HUES6 (cell line): ENCODE measurements at regions not wholly inside any gene's neighbourhood (a gene's known extent, or its start where the extent isn't known, plus 50 kb on each side); places are given as distances from the start of the nearest gene placed in this dataset.

Source experiments
- H3K27ac ChIP-seq: 2 replicates; pipeline ENCODE4 v1.7.0; 2013; ENCODE audit warnings: low read depth, mild to moderate bottlenecking, low read length, inconsistent platforms
- H3K27me3 ChIP-seq: 2 replicates; pipeline ENCODE4 v1.6.1; 2013; ENCODE audit warnings: low read length; ENCODE audit not compliant: control insufficient read depth, insufficient read depth
- H3K36me3 ChIP-seq: 2 replicates; pipeline ENCODE4 v1.6.1; 2013; ENCODE audit warnings: low read length; ENCODE audit not compliant: control insufficient read depth, insufficient read depth
- H3K4me1 ChIP-seq: 2 replicates; pipeline ENCODE4 v1.6.1; 2013; ENCODE audit warnings: low read length; ENCODE audit not compliant: control insufficient read depth, insufficient read depth
- H3K4me3 ChIP-seq: 2 replicates; pipeline ENCODE4 v1.5.1; 2013; ENCODE audit warnings: low read depth, low read length
- H3K9ac ChIP-seq: one replicate; pipeline ENCODE4 v1.6.1; 2013; ENCODE audit warnings: mild to moderate bottlenecking, low read length
- H3K9me3 ChIP-seq: 2 replicates; pipeline ENCODE4 v1.6.1; 2013; ENCODE audit warnings: low read depth, low read length; ENCODE audit not compliant: control insufficient read depth, insufficient read depth

DNA sequence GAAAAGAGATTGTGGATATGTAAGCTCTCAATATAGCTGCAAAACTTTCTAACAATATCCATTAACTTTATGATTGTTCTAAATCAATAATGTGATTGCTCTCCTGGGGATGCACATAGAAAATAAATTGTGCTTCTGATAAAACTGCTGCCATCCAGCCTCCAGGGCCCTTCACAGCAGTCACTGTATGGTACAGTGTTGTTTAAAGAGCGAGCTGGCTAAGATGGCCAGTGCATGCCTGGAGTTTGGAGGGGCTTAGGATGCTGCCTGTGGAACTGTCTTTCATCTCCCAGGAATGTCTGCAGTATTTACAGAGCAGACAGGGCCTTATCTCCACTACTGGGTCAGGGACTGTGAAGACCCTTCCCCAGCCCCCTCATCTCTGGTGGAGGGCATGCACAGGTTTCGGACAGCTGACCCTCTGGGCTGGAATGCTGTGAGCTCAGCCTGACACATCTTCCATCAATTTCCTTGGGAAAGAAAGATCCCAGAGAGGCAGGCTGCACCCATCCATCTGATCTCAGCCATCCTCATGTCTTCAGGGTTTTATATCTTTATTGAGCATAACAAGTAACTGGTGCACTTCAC, 137.0 kb downstream of the PLPP3 start:
- H3K27me3 ChIP-seq, result no peaks in the 10 kb centered on the region; the same call in 1 of the 2 replicates
- no peak overlapping the region for H3K27ac ChIP-seq
- H3K36me3 ChIP-seq, result no peaks in the 10 kb centered on the region
- H3K9ac ChIP-seq, result no peak overlapping the region
- H3K9me3 ChIP-seq, result no peaks in the 10 kb centered on the region
- H3K4me1 ChIP-seq, result peaks cover 16% of the 10 kb centered on the region
- H3K4me3 ChIP-seq, result no peak overlapping the region

DNA sequence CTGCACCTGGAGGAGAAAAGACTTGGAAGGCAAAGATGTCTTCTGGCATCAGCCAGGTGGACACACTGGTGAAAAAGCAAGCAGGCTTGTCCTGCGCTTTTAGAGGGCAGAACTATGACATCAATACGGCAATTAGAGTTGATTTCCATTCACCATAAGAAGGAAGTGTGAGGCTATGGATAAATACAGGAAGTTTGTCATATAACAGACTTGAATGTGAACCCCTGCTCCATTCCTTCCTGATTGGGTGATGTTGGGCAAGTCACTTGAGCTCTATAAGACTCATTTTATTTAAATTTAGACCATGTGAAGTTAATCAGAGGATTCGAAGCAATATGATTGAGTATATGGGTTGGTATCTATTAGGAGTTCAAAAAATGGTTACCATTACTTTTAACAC, 137.8 kb downstream of the PLPP3 start:
- H3K27me3 ChIP-seq, result no peaks in the 10 kb centered on the region; the same call in 1 of the 2 replicates
- no peak overlapping the region for H3K4me3 ChIP-seq
- H3K9ac ChIP-seq, result no peak overlapping the region
- H3K36me3 ChIP-seq, result no peaks in the 10 kb centered on the region
- no peaks in the 10 kb centered on the region for H3K9me3 ChIP-seq
- H3K4me1 ChIP-seq, result peaks cover 23% of the 10 kb centered on the region
- H3K27ac ChIP-seq, result no peak overlapping the region

DNA sequence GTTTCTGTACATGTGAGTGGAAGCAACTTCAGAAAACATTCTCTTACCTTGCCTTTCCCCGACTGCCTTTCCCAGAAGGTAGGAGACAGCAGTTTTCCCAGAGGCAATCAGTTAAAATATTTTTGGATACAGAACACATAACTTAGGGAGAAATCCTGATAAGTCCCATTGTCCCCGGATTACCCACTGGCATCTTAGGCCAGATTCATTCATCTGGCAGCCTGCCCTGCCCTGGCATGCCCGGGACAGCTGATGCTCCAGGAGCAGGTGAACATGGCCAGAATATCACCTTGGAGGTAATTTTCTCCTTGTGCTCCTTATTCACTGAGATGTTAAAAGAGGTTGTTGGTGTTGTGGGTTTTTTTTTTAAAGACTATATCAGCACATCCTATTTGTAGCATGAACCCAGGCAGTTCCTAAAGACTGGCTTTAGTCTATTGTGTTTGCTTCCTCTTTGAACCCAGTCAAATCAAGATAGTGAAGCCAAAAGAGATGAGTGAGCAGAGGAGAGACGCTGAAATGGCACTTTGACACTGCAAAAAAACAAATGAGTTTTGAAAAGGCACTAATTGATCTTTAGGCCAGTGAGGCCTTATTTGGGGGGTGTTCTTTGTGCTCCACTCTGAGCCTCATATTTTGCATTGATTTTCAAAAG, 139.6 kb downstream of the PLPP3 start:
- Histone ChIP-seq H3K9ac (no peak overlapping the region), H3K27me3 (peaks cover 5% of the 10 kb centered on the region; the same call in 1 of the 2 replicates), H3K9me3 (no peaks in the 10 kb centered on the region), H3K27ac (no peak overlapping the region), H3K36me3 (no peaks in the 10 kb centered on the region), H3K4me3 (no peak overlapping the region), H3K4me1 (peaks cover 39% of the 10 kb centered on the region)

DNA sequence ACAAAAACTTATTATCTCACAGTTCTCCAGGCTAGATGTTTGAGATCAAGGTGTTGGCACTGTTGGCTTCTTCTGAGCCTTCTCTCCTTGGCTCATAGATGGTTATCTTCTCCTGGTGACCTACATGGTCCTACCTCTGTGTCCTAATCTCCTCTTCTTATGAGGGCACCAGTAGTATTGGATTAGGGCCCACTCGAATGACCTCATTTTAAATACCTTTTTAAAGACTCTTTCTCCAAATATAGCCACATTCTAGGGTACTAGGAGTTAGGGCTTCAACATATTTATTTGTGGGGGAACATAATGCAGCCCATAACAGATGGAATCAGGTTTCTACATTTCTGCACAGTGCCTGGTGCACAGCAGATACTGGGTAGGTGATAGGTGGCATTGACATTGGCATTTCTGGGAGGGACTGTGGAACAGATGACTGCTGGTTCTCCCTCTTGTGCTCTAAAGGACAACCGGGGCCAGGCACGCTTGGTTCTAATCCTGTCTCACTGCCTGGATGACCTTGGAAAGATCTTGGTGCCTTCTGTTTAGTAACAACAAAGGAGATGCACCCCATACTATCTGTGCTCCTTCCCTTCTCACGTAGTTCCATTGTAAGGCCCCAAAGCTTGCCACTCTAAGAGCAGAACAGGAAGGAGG, 140.3 kb downstream of the PLPP3 start:
- Histone ChIP-seq H3K4me1 (peaks cover 41% of the 10 kb centered on the region), H3K27ac (no peak overlapping the region), H3K4me3 (no peak overlapping the region), H3K27me3 (peaks cover 6% of the 10 kb centered on the region; the same call in 1 of the 2 replicates), H3K36me3 (no peaks in the 10 kb centered on the region), H3K9ac (no peak overlapping the region), H3K9me3 (no peaks in the 10 kb centered on the region)

DNA sequence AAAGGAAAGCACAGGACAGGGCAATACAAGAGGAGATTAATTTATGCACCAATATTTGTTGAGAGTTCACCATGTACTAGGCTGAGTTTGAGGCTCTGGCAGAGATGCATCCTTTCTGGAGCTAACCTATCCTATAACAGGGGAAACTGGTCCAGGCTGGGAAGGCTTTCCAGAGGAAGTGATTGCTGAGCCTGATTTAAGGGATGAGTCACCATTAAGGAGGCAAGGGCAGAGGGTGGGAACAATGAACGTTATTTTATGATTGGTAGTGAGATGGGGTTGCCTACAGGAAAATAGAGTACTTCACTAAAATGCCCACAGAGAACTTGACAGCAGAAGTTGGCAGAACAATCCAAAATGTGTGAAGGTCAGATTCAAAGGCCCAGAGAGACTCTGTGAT, 141.4 kb downstream of the PLPP3 start:
- peaks cover 44% of the 10 kb centered on the region for H3K4me1 ChIP-seq
- H3K27me3 ChIP-seq, result peaks cover 6% of the 10 kb centered on the region; the same call in 1 of the 2 replicates
- no peaks in the 10 kb centered on the region for H3K9me3 ChIP-seq
- H3K27ac ChIP-seq, result no peak overlapping the region
- no peaks in the 10 kb centered on the region for H3K36me3 ChIP-seq
- H3K9ac ChIP-seq, result no peak overlapping the region
- H3K4me3 ChIP-seq, result no peak overlapping the region

DNA sequence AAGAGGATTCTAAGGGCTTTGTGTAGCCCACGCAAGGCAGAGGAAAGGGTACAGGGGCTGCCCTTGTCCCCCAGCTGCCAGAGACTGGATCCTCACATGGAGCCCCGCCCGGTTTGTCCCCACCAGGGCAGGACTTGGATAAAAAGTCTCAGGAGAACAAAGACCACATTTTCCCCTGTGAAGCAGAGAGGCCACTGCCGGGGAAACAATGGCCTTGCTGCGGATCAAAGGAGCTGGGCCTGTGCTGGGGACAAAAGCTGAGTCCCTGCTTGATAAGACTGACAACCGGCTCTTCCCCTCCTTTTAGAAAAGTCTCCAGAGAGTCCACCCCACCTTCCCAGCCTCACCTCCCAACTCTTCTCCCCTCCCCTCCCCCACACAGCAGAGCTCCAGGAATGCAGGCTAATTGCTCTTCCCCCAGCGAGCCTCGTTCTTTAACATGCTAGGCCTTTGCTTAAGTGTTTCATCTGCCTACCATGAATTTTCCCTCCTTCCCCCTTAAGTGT, 142.4 kb downstream of the PLPP3 start:
- Histone ChIP-seq H3K4me3 (peak overlapping the region; percentile 27; the same call in 1 of the 2 replicates), H3K4me1 (peaks cover 53% of the 10 kb centered on the region), H3K36me3 (no peaks in the 10 kb centered on the region), H3K9ac (peak overlapping the region; percentile 40), H3K9me3 (no peaks in the 10 kb centered on the region), H3K27me3 (peaks cover 6% of the 10 kb centered on the region; the same call in 1 of the 2 replicates), H3K27ac (peak overlapping the region; percentile 6; the same call in 1 of the 2 replicates)

DNA sequence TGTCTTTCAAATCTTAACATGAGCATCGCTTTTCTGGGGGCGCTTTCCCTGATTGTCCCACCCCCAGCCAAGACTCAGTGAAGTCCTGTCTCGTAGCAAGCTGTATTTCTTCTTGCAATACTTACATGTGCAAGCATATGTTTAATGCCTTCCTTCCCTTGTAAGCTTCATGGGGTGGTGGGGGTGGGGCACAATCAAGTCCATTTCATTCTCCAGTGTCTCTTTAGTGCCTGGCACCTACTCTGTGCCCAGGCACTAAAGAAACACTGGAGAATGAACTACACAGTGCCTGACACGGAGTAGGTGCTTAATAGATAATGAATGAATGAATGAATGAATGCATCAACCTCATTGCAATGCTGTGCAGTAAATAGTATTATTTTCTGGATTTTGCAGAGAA, 143.1 kb downstream of the PLPP3 start:
- Histone ChIP-seq H3K9me3 (no peaks in the 10 kb centered on the region), H3K27me3 (peaks cover 6% of the 10 kb centered on the region; the same call in 1 of the 2 replicates), H3K4me3 (peak overlapping the region; percentile 0; the same call in 1 of the 2 replicates), H3K9ac (peak overlapping the region; percentile 40), H3K36me3 (no peaks in the 10 kb centered on the region), H3K4me1 (peaks cover 55% of the 10 kb centered on the region), H3K27ac (no peak overlapping the region)

DNA sequence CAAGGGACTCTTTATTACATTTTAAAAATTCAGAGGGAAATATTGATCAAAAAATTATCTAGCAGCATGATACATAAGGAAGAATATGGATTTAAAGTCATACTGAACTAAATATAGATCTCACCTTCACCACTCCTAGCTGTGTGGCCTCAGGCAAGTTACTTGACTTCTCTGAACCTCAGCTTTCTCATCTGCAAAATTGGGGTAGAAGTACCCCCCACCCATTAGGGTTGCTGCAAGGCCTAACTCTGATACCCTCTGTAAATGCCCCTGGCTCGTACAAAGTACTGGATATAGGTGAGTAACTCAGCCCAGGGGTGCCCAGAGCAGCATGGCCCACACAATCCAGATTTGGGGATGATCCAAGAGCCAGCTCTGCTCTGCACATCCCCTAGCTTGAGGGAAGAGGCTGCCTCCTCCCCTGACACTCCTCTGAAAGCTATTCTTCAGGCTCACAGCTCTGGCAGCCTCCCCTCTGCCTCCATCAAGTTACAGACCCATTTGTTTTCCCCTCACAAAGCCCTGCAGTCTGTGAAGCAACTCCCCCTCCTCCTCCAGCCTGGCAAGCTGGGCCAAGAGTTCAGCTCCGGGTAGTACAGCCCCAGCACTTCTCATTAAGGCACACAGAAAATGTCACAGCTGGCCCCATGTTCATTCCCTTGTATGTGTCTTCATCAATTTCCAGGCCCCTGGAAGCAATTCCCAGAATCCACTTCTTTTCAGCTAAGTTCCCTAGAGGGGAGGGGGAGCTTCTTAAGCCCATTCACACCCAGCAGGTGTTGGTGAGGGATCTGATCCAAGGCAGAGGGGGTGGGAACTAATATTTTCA, 143.7 kb downstream of the PLPP3 start:
- Histone ChIP-seq H3K9me3 (no peaks in the 10 kb centered on the region), H3K27ac (no peak overlapping the region), H3K9ac (peak overlapping the region; percentile 10), H3K4me3 (peak overlapping the region; percentile 0; the same call in 1 of the 2 replicates), H3K4me1 (peaks cover 57% of the 10 kb centered on the region), H3K36me3 (no peaks in the 10 kb centered on the region), H3K27me3 (peaks cover 6% of the 10 kb centered on the region; the same call in 1 of the 2 replicates)

DNA sequence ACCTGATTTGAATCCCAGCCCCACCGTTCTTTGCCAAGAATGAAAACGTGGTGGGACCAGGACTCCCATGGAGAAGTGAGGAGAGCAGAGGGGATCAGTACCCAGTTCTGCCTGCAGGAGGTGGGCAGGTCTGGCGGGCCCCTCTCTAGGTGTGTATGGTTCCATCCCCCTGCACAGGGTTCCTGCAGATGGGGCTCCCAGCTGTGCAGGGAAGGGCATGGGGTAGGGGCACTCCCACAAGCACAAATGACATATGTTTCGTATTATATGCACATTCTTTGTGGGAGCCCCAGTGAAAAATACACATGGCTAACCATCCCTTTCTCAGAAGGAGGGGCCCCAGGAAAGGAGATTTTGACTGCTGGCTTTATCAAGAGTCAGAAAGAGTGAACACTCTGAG, 144.6 kb downstream of the PLPP3 start:
- Histone ChIP-seq H3K9ac (no peak overlapping the region), H3K9me3 (no peaks in the 10 kb centered on the region), H3K36me3 (no peaks in the 10 kb centered on the region), H3K27ac (no peak overlapping the region), H3K4me1 (peaks cover 65% of the 10 kb centered on the region), H3K4me3 (no peak overlapping the region), H3K27me3 (peaks cover 6% of the 10 kb centered on the region; the same call in 1 of the 2 replicates)

DNA sequence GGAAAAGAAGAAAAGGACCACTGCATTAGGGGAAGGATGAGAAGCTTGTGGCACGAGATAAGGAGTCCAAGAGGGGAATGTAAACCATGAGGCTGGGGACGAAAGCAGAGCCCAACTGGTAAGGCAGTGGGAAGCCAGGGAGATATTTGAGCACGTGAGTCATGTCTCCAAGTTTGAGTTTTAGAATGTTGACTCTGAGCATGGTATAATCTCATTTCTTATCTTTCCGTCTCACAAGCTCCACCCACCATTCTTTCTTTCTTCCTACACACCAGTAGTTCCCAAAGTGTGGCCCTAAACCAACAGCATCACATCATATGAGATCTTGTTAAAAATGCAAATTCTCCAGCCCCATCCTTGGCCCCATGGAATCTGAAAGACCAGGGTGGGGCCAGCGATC, 145.3 kb downstream of the PLPP3 start:
- peaks cover 62% of the 10 kb centered on the region for H3K4me1 ChIP-seq
- no peaks in the 10 kb centered on the region for H3K36me3 ChIP-seq
- no peak overlapping the region for H3K27ac ChIP-seq
- no peak overlapping the region for H3K9ac ChIP-seq
- no peaks in the 10 kb centered on the region for H3K9me3 ChIP-seq
- H3K4me3 ChIP-seq, result no peak overlapping the region
- H3K27me3 ChIP-seq, result peaks cover 6% of the 10 kb centered on the region; the same call in 1 of the 2 replicates
